HG03457 (cell line): ENCODE measurements at regions not wholly inside any gene's neighbourhood (a gene's known extent, or its start where the extent isn't known, plus 50 kb on each side); places are given as distances from the start of the nearest gene placed in this dataset.

Experiments used
- ATAC-seq: cut with Tn5 transposase; IDR thresholded peaks from one replicate; pipeline ENCODE4 v1.9.1; 2021; ENCODE audit warnings: moderate number of reproducible peaks; ENCODE audit not compliant: unreplicated experiment

GRCh38 chr20:24894488-24894887 lies 54.6 kb upstream of the CST7 start:
- ATAC-seq = no peak

DNA sequence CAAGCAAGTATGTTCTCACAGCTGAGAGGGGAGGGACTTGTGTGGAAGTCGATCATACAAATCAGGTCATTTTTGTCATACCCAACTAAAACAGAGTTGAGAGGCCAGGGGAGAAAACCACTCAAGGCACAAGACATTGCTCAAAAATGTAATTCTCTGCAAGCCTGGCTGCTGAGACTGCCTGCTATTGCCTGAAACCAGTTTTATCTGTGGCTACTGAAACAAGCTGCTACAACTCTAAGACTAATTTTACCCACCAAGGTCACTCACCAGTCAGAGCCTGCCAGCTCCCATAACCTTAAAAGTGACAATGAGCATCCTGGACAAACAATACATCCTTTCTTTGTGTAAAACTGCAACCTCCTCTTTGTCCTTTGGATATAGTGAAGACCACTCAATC lies 54.1 kb upstream of the CST7 start:
- no peak for ATAC-seq

GRCh38 chr20:24895431-24895830 lies 53.6 kb upstream of the CST7 start:
- no peak for ATAC-seq

DNA sequence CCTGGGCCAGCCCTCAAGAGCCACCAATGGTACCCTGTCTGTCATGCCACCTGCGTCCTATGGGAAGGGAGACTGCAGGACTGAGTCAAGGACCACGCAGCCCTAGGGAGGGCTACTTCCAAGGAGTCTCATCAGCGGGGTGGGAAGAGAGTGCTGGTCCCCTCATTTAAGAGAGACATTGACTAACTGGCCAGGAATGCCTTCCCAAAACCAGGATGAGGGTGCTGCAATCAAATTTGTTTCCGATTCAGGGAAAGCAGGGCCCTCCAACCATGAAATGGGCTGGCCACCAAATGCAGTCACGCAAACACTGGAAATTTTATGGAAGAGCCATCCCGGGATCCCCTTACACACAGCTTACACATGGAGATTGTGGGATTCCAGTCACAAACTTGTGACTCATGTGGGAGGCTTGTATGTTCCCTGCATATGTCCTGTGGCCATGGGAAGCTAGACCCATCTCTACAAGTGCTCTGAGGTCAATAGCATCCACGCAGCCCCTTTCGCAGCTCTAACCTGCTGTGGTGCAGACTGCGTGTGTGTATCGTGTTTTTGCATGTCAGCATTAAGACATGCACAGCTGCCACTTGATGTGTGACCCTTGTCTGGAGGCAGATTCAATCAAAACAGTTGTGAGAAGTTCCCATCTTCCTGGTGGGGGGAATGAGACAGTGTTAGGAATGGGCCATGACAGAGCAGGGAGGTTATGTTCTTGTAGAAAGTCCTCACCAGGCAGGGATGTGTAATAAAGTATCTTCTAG lies 53.0 kb upstream of the CST7 start:
- ATAC-seq = no peak

DNA sequence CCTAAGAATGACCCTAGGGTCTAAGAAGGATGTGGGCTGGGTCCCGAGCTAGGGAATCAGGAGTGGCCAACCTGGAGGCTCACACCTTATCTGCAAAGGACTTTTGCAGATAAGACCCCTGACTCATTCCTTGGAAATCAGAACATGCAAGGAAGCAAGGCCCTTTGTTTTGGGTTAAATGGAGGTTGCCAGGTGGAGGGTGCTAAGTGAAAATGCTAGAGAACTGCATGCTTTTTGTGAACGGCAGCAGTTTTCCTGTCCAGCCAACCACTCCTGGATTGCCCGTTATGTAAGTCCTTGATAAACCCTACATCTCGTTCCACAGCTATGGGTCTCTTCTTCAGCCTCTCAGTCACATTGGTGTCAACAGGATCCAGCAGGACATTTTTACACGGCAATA lies 52.1 kb upstream of the CST7 start:
- no peak for ATAC-seq

DNA sequence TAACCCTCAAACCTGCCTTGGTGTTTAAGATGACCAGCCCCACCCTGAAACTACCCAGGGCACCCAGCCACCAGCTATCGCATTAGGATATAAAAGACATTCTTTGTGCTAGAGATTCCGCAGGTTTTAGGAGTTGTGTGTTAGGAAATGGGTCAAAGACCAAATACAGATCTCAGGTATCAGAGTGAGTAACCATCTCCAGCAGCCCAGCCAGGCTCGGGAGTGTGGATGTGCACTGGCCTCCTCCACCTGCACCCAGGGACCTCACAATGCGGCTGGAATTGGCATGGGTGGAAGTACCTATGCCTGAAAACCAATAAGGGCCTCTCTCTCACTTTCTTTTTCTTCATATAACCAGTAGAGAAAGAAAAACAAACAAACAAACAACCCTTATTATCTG lies 51.1 kb upstream of the CST7 start:
- ATAC-seq = no peak

DNA sequence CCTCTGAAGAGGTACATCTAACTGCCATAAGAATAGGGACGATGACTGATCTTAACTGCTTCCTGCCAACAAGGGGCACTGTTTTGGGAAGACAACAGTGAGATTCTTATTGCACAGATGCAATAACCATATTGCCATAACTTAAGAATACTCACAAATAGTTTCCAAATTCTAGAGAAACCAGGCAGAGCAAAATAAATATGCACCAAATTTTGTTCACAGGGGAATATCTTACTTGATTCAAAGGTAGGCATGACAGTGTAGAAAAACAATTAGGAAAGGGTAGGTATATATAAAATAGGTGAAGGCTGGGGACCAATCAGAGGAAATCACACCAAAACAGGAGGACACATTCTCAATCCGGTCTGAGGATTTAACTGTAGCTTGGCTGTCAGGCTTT lies 49.9 kb upstream of the CST7 start:
- ATAC-seq = no peak
